Mesendoderm (in vitro differentiated cells): ENCODE measurements at regions not wholly inside any gene's neighbourhood (a gene's known extent, or its start where the extent isn't known, plus 50 kb on each side); places are given as distances from the start of the nearest gene placed in this dataset.
"Not testable (repeated sequence)": the region's sequence is repeated elsewhere in the genome, so short reads cannot be mapped to it uniquely, and the experiment has no call there.

Experiments used
- DNase-seq: peaks from one replicate; pipeline ENCODE4 v3.0.0; 2013
- H2AK5ac ChIP-seq: 2 replicates; pipeline ENCODE4 v1.6.1; 2013; ENCODE audit warnings: low read length, inconsistent platforms
- H2BK120ac ChIP-seq: 2 replicates; pipeline ENCODE4 v1.6.1; 2013; ENCODE audit warnings: low read depth, mild to moderate bottlenecking, low read length, moderate library complexity, mixed read lengths
- H2BK15ac ChIP-seq: replicated peaks from 2 replicates; pipeline ENCODE4 v1.6.1; 2013; ENCODE audit warnings: low read depth, mild to moderate bottlenecking, moderate library complexity
- H2BK5ac ChIP-seq: 2 replicates; pipeline ENCODE4 v1.6.1; 2013; ENCODE audit warnings: low read length, inconsistent platforms
- H3K18ac ChIP-seq: 2 replicates; pipeline ENCODE4 v1.6.1; 2013; ENCODE audit warnings: mild to moderate bottlenecking, low read length, mixed read lengths
- H3K23ac ChIP-seq: one replicate; pipeline ENCODE4 v1.6.1; 2013; ENCODE audit warnings: low read length
- H3K27ac ChIP-seq: 2 replicates; pipeline ENCODE4 v1.5.1; 2013; ENCODE audit warnings: low read depth, mild to moderate bottlenecking, inconsistent platforms, low read length, moderate library complexity
- H3K27me3 ChIP-seq: 2 replicates; pipeline ENCODE4 v1.6.1; 2013; ENCODE audit warnings: low read length, control low read depth, mild to moderate bottlenecking, inconsistent platforms; ENCODE audit not compliant: insufficient read depth, poor library complexity
- H3K36me3 ChIP-seq: 2 replicates; pipeline ENCODE4 v1.6.1; 2013; ENCODE audit warnings: low read length, inconsistent platforms; ENCODE audit not compliant: control insufficient read depth, insufficient read depth
- H3K4ac ChIP-seq: one replicate; pipeline ENCODE4 v1.6.1; 2013; ENCODE audit warnings: low read depth, mild to moderate bottlenecking, low read length, moderate library complexity
- H3K4me1 ChIP-seq: 2 replicates; pipeline ENCODE4 v1.6.1; 2013; ENCODE audit warnings: low read depth, low read length, inconsistent platforms; ENCODE audit not compliant: control insufficient read depth
- H3K4me2 ChIP-seq: 2 replicates; pipeline ENCODE4 v1.6.1; 2013; ENCODE audit warnings: low read length
- H3K4me3 ChIP-seq: 2 replicates; pipeline ENCODE4 v1.5.1; 2013; ENCODE audit warnings: mild to moderate bottlenecking, low read length
- H3K56ac ChIP-seq: one replicate; pipeline ENCODE4 v1.6.1; 2013; ENCODE audit warnings: low read length
- H3K79me1 ChIP-seq: 2 replicates; pipeline ENCODE4 v1.6.1; 2013; ENCODE audit warnings: low read length, inconsistent platforms
- H3K79me2 ChIP-seq: 2 replicates; pipeline ENCODE4 v1.6.1; 2013; ENCODE audit warnings: mild to moderate bottlenecking, low read length; ENCODE audit not compliant: control insufficient read depth, insufficient read depth
- H3K9ac ChIP-seq: 2 replicates; pipeline ENCODE4 v1.6.1; 2013; ENCODE audit warnings: low read length, inconsistent platforms
- H4K5ac ChIP-seq: one replicate; pipeline ENCODE4 v1.6.1; 2013; ENCODE audit warnings: low read length
- H4K8ac ChIP-seq: one replicate; pipeline ENCODE4 v1.6.1; 2013; ENCODE audit warnings: low read depth, mild to moderate bottlenecking, control low read depth, low read length, moderate library complexity
- WGBS: extraction: QIAGEN DNeasy Blood & Tissue Kit; methylation state at CpG from one replicate; pipeline ENCODE4 v1.1.7; 2013; ENCODE audit warnings: low lambda C conversion rate, missing lambda C conversion rate; ENCODE audit not compliant: insufficient coverage; ENCODE audit errors: extremely low coverage; 5-methylcytosine and 5-hydroxymethylcytosine counted together

GRCh38 chr12:28092396-28092795 lies 97.9 kb upstream of the CCDC91 start:
- Histone ChIP-seq H3K27ac (no peak overlapping the region), H3K79me2 (no peaks in the 10 kb centered on the region), H2BK5ac (no peak overlapping the region), H3K36me3 (no peaks in the 10 kb centered on the region), H4K5ac (no peak overlapping the region), H3K56ac (no peak overlapping the region), H3K18ac (no peak overlapping the region), H3K9ac (no peak overlapping the region), H4K8ac (no peak overlapping the region), H2BK15ac (no peak overlapping the region), H2BK120ac (no peak overlapping the region), H2AK5ac (no peak overlapping the region), H3K23ac (no peak overlapping the region), H3K4ac (no peak overlapping the region), H3K4me3 (no peak overlapping the region), H3K4me2 (no peak overlapping the region), H3K79me1 (no peaks in the 10 kb centered on the region), H3K4me1 (peaks cover 2% of the 10 kb centered on the region), H3K27me3 (no peaks in the 10 kb centered on the region)
- DNase-seq: no peak
- WGBS: no CpG with 5 or more reads among the region's 4 CpGs

GRCh38 chr12:28096649-28097048 lies 93.6 kb upstream of the CCDC91 start:
- H3K4me1 ChIP-seq: no peaks in the 10 kb centered on the region
- H3K4me2 ChIP-seq: no peak overlapping the region

GRCh38 chr12:28097221-28097620 lies 93.0 kb upstream of the CCDC91 start:
- Histone ChIP-seq H3K56ac (no peak overlapping the region), H3K27me3 (no peaks in the 10 kb centered on the region), H2BK5ac (no peak overlapping the region), H3K9ac (no peak overlapping the region), H2BK120ac (no peak overlapping the region), H3K79me2 (no peaks in the 10 kb centered on the region), H3K4me3 (no peak overlapping the region), H3K4me1 (no peaks in the 10 kb centered on the region), H3K4ac (no peak overlapping the region), H3K27ac (no peak overlapping the region), H4K5ac (no peak overlapping the region), H3K23ac (no peak overlapping the region), H3K18ac (no peak overlapping the region), H3K36me3 (no peaks in the 10 kb centered on the region), H3K4me2 (no peak overlapping the region), H2AK5ac (no peak overlapping the region), H3K79me1 (no peaks in the 10 kb centered on the region), H2BK15ac (no peak overlapping the region), H4K8ac (no peak overlapping the region)
- no CpG with 5 or more reads among the region's 3 CpGs for WGBS
- no peak for DNase-seq

More at GRCh38 chr12:28096649-28097048, 93.6 kb upstream of the CCDC91 start:
- no peaks in the 10 kb centered on the region for H3K27me3 ChIP-seq
- H3K23ac ChIP-seq: no peak overlapping the region
- no peak overlapping the region for H2BK5ac ChIP-seq
- no peak overlapping the region for H3K27ac ChIP-seq
- no peak overlapping the region for H3K18ac ChIP-seq
- no peak overlapping the region for H4K5ac ChIP-seq
- no peak overlapping the region for H2AK5ac ChIP-seq
- H3K36me3 ChIP-seq: no peaks in the 10 kb centered on the region
- no peak overlapping the region for H2BK15ac ChIP-seq
- no peak overlapping the region for H2BK120ac ChIP-seq
- no peak overlapping the region for H4K8ac ChIP-seq
- no CpG with 5 or more reads among the region's 2 CpGs for WGBS
- no peak overlapping the region for H3K4ac ChIP-seq
- H3K56ac ChIP-seq: no peak overlapping the region
- H3K79me1 ChIP-seq: no peaks in the 10 kb centered on the region
- DNase-seq: no peak
- no peaks in the 10 kb centered on the region for H3K79me2 ChIP-seq
- no peak overlapping the region for H3K9ac ChIP-seq
- H3K4me3 ChIP-seq: no peak overlapping the region

- not testable (repeated sequence) for H3K79me2 ChIP-seq, H3K4me3 ChIP-seq, H4K5ac ChIP-seq, H2BK120ac ChIP-seq, H2BK15ac ChIP-seq, H3K36me3 ChIP-seq, H2BK5ac ChIP-seq, H3K4me2 ChIP-seq, H3K27ac ChIP-seq, H3K18ac ChIP-seq, H3K4me1 ChIP-seq, H4K8ac ChIP-seq, H3K4ac ChIP-seq, H2AK5ac ChIP-seq, DNase-seq, H3K79me1 ChIP-seq, H3K56ac ChIP-seq, H3K9ac ChIP-seq, H3K27me3 ChIP-seq, H3K23ac ChIP-seq
- WGBS: no CpG with 5 or more reads among the region's 2 CpGs
Observed at GRCh38 chr12:28099245-28099644, 91.0 kb upstream of the CCDC91 start.

- Histone ChIP-seq H2BK15ac (no peak overlapping the region), H3K27ac (no peak overlapping the region), H3K36me3 (no peaks in the 10 kb centered on the region), H3K18ac (no peak overlapping the region), H3K4me1 (no peaks in the 10 kb centered on the region), H3K9ac (no peak overlapping the region), H2BK5ac (no peak overlapping the region), H3K79me2 (no peaks in the 10 kb centered on the region), H3K27me3 (no peaks in the 10 kb centered on the region), H3K4ac (no peak overlapping the region), H4K5ac (no peak overlapping the region), H3K79me1 (no peaks in the 10 kb centered on the region), H4K8ac (no peak overlapping the region), H3K4me2 (no peak overlapping the region), H3K4me3 (no peak overlapping the region), H3K23ac (no peak overlapping the region), H2BK120ac (no peak overlapping the region), H3K56ac (no peak overlapping the region), H2AK5ac (no peak overlapping the region)
- no peak for DNase-seq
- WGBS: no CpG with 5 or more reads among the region's 2 CpGs
Observed at GRCh38 chr12:28099871-28100270, 90.4 kb upstream of the CCDC91 start.

GRCh38 chr12:28100717-28101116 lies 89.5 kb upstream of the CCDC91 start:
- WGBS: no CpG with 5 or more reads among the region's 1 CpG
- no peak overlapping the region for H3K23ac ChIP-seq

More at GRCh38 chr12:28100717-28101116, 89.5 kb upstream of the CCDC91 start:
- no peak overlapping the region for H2BK5ac ChIP-seq
- H3K4me2 ChIP-seq: no peak overlapping the region
- no peaks in the 10 kb centered on the region for H3K36me3 ChIP-seq
- no peak overlapping the region for H2AK5ac ChIP-seq
- no peak overlapping the region for H3K56ac ChIP-seq
- H2BK15ac ChIP-seq: no peak overlapping the region
- H3K79me1 ChIP-seq: no peaks in the 10 kb centered on the region
- H3K4ac ChIP-seq: no peak overlapping the region
- no peak overlapping the region for H2BK120ac ChIP-seq
- H4K8ac ChIP-seq: no peak overlapping the region
- H3K79me2 ChIP-seq: no peaks in the 10 kb centered on the region
- DNase-seq: no peak
- no peak overlapping the region for H4K5ac ChIP-seq
- H3K4me3 ChIP-seq: no peak overlapping the region
- no peaks in the 10 kb centered on the region for H3K27me3 ChIP-seq
- H3K18ac ChIP-seq: no peak overlapping the region
- no peak overlapping the region for H3K9ac ChIP-seq
- H3K4me1 ChIP-seq: no peaks in the 10 kb centered on the region
- no peak overlapping the region for H3K27ac ChIP-seq
